ENCODE measurements at regions not wholly inside any gene's neighbourhood (a gene's known extent, or its start where the extent isn't known, plus 50 kb on each side); places are given as distances from the start of the nearest gene placed in this dataset.

DNA sequence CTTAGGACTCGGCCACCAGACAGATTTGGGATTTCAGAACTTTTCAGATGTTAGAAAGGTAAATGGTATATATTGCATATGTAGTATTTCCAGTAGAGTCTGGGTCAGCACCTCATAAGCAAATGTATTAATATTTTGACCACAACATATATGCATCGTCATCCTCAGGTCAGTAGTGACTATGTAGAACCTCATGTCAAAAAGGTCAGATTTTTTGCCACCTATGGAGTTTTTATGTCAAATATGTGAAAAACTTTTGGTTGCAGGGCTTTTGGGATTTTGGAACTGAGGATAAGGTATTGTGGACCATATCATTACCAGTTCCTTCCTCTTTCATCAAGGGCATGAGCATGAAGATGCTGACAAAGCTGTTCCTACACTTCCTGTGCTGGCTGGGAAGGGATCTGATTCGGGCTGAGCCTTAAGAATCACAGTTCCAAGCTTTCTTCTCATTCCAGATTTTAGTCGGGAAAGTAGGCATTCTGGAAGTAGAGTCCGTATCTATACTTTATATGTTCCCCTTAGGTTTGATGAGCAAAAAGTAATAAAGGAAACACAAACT, 183.0 kb upstream of the PGRMC2 start:
- TF ChIP-seq GABPA (IDR thresholded peaks at IDR 0.05; ENCODE audit: low read depth) = no peak
- no peak overlapping the region for H3K27ac ChIP-seq (replicated peaks)
- no peak for DNase-seq (ENCODE audit: low read depth in 1 of 2, low spot score in 1 of 2)
- H3K27me3 ChIP-seq (ENCODE audit: insufficient read depth, poor library complexity, severe bottlenecking) = no peaks in the 10 kb centered on the region
- no peak overlapping the region for H3K4me3 ChIP-seq (replicated peaks; ENCODE audit: insufficient read depth, low read length)

DNA sequence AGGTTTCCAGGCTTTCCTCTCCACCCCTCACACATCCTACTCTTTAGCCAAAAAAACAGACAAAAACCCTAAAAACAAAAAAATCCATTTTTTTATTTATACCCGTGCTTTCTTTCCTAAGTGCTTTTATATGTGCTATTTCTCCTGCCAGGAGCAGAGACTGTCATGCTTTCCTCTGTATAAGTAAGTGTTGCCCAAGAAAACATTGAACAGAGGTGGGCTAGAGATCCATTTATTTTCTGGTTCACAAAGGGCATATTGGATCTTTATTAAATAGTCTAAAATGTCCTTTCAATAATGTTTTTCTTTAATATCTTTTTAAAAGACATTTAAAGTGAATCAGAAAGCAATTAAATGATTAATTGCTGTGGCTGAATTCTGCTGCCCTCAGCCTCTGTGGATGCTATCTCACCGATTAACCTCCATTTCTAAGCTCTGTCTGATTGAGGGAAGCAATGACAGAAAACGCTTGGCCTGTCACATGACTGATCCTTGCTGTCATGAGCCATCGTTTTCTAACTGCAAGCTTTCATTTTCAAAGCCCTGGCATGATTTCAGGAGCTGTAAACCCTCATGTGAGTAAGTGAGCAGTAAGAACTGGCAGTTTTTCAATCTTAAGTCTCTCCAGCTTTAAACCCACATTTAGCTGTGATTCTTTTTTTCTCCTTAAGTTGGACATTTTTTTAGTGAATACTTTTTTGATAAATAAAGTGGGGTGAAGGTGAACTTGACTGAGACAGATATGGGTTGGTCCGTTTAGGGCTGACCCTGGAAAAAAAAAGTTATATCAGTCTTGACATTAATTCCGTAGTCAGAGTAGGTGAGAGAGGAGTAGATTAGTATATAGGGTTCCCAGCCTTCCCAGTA, 180.7 kb upstream of the PGRMC2 start:
- Histone ChIP-seq H3K27ac (replicated peaks) (no peak overlapping the region), H3K27me3 (ENCODE audit: insufficient read depth, poor library complexity, severe bottlenecking) (no peaks in the 10 kb centered on the region), H3K4me3 (replicated peaks; ENCODE audit: insufficient read depth, low read length) (no peak overlapping the region)
- no peak for DNase-seq (ENCODE audit: low read depth in 1 of 2, low spot score in 1 of 2)
- TF ChIP-seq, protein P1, sequence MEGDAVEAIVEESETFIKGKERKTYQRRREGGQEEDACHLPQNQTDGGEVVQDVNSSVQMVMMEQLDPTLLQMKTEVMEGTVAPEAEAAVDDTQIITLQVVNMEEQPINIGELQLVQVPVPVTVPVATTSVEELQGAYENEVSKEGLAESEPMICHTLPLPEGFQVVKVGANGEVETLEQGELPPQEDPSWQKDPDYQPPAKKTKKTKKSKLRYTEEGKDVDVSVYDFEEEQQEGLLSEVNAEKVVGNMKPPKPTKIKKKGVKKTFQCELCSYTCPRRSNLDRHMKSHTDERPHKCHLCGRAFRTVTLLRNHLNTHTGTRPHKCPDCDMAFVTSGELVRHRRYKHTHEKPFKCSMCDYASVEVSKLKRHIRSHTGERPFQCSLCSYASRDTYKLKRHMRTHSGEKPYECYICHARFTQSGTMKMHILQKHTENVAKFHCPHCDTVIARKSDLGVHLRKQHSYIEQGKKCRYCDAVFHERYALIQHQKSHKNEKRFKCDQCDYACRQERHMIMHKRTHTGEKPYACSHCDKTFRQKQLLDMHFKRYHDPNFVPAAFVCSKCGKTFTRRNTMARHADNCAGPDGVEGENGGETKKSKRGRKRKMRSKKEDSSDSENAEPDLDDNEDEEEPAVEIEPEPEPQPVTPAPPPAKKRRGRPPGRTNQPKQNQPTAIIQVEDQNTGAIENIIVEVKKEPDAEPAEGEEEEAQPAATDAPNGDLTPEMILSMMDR (IDR thresholded peaks at IDR 0.05; ENCODE audit: insufficient read depth, low read length) = no peak
- TF ChIP-seq POLR2AphosphoS5 (IDR thresholded peaks at IDR 0.05; ENCODE audit: low read depth) (no peak), SPI1 (IDR thresholded peaks at IDR 0.05; ENCODE audit: borderline replicate concordance, low read depth) (no peak), GABPA (IDR thresholded peaks at IDR 0.05; ENCODE audit: low read depth) (no peak)
- TF ChIP-seq, protein P2, sequence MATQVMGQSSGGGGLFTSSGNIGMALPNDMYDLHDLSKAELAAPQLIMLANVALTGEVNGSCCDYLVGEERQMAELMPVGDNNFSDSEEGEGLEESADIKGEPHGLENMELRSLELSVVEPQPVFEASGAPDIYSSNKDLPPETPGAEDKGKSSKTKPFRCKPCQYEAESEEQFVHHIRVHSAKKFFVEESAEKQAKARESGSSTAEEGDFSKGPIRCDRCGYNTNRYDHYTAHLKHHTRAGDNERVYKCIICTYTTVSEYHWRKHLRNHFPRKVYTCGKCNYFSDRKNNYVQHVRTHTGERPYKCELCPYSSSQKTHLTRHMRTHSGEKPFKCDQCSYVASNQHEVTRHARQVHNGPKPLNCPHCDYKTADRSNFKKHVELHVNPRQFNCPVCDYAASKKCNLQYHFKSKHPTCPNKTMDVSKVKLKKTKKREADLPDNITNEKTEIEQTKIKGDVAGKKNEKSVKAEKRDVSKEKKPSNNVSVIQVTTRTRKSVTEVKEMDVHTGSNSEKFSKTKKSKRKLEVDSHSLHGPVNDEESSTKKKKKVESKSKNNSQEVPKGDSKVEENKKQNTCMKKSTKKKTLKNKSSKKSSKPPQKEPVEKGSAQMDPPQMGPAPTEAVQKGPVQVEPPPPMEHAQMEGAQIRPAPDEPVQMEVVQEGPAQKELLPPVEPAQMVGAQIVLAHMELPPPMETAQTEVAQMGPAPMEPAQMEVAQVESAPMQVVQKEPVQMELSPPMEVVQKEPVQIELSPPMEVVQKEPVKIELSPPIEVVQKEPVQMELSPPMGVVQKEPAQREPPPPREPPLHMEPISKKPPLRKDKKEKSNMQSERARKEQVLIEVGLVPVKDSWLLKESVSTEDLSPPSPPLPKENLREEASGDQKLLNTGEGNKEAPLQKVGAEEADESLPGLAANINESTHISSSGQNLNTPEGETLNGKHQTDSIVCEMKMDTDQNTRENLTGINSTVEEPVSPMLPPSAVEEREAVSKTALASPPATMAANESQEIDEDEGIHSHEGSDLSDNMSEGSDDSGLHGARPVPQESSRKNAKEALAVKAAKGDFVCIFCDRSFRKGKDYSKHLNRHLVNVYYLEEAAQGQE (IDR thresholded peaks at IDR 0.05; ENCODE audit: insufficient replicate concordance, low read depth) = no peak

DNA sequence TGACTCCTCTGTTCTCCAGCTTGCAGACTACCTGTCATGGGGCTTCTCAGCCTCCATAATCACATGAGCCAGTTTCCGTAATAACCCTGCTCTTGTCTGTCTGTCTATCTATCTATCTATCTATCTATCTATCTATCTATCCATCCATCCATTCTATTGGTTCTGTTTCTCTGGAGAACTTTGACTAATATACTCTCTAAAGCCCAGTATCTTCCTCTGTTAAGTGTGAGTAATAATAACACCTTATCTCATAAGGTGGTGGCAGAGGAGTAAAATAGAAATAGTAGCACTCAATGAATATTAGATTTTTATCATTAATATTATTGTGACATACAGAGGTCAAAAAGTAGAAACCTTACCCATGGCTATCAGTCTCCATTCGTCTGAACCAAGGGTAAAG, 177.9 kb upstream of the PGRMC2 start:
- no peak overlapping the region for H3K4me3 ChIP-seq (replicated peaks; ENCODE audit: insufficient read depth, low read length)
- no peak for DNase-seq (ENCODE audit: low read depth in 1 of 2, low spot score in 1 of 2)
- no peak overlapping the region for H3K27ac ChIP-seq (replicated peaks)
- TF ChIP-seq, protein P1 (IDR thresholded peaks at IDR 0.05; ENCODE audit: insufficient read depth, low read length) = no peak
- TF ChIP-seq POLR2AphosphoS5 (IDR thresholded peaks at IDR 0.05; ENCODE audit: low read depth) = no peak
- TF ChIP-seq SPI1 (IDR thresholded peaks at IDR 0.05; ENCODE audit: borderline replicate concordance, low read depth) = no peak
- H3K27me3 ChIP-seq (ENCODE audit: insufficient read depth, poor library complexity, severe bottlenecking) = no peaks in the 10 kb centered on the region

DNA sequence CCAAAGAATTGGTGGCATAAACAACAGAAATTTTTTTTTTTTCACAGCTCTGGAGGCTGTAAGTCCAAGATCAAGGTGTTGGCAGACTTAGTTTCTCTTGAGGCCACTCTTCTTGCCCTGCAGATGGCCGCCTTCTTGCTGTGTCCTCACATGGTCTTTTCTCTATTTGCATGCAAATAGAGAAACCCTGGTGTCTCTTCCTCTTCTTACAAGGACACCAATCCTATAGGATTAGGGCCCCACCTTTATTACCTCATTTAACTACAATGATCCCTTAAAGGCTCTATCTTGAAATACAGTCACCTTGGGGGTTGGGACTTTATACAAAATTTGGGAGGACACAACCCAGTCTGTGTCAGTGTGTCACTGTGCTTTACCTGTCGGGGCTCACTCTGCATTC, 175.4 kb upstream of the PGRMC2 start:
- no peaks in the 10 kb centered on the region for H3K27me3 ChIP-seq (ENCODE audit: insufficient read depth, poor library complexity, severe bottlenecking)

More for the DNA sequence above, 175.4 kb upstream of the PGRMC2 start:
- TF ChIP-seq, protein P2 (IDR thresholded peaks at IDR 0.05; ENCODE audit: insufficient replicate concordance, low read depth) = no peak
- TF ChIP-seq GABPA (IDR thresholded peaks at IDR 0.05; ENCODE audit: low read depth) (no peak), POLR2AphosphoS5 (IDR thresholded peaks at IDR 0.05; ENCODE audit: low read depth) (no peak), SPI1 (IDR thresholded peaks at IDR 0.05; ENCODE audit: borderline replicate concordance, low read depth) (no peak)
- TF ChIP-seq, protein P1 (IDR thresholded peaks at IDR 0.05; ENCODE audit: insufficient read depth, low read length) = no peak
- no peak overlapping the region for H3K27ac ChIP-seq (replicated peaks)
- H3K4me3 ChIP-seq (replicated peaks; ENCODE audit: insufficient read depth, low read length) = no peak overlapping the region
- DNase-seq (ENCODE audit: low read depth in 1 of 2, low spot score in 1 of 2) = no peak
